ENCODE measurements at regions not wholly inside any gene's neighbourhood (a gene's known extent, or its start where the extent isn't known, plus 50 kb on each side); places are given as distances from the start of the nearest gene placed in this dataset.

DNA sequence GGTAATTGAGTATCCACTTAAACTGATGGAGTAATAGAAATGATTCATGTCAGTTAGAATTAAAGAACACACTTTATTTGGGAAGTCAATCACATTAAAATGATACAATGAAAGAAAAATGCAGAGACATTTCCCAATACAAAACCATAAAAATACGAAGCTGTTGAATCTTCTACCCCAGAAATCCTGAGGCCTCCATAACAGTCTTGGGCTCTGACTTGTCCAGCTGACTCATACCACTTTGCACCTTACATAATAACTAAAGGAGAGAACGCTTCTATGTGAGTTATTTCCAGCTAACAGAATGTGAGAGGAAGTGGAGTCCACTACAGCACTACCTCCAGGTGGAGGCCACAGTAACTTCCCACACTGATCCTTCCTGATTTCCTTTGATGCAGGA is 305.0 kb downstream of the MRPS30 start:
- TF ChIP-seq, protein P1, sequence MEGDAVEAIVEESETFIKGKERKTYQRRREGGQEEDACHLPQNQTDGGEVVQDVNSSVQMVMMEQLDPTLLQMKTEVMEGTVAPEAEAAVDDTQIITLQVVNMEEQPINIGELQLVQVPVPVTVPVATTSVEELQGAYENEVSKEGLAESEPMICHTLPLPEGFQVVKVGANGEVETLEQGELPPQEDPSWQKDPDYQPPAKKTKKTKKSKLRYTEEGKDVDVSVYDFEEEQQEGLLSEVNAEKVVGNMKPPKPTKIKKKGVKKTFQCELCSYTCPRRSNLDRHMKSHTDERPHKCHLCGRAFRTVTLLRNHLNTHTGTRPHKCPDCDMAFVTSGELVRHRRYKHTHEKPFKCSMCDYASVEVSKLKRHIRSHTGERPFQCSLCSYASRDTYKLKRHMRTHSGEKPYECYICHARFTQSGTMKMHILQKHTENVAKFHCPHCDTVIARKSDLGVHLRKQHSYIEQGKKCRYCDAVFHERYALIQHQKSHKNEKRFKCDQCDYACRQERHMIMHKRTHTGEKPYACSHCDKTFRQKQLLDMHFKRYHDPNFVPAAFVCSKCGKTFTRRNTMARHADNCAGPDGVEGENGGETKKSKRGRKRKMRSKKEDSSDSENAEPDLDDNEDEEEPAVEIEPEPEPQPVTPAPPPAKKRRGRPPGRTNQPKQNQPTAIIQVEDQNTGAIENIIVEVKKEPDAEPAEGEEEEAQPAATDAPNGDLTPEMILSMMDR (IDR thresholded peaks at IDR 0.05; ENCODE audit: low read length) = no peak
- TF ChIP-seq EZH2 (optimal IDR thresholded peaks at IDR 0.05; ENCODE audit: low read depth, low read length) = no peak
- TF ChIP-seq EZH2phosphoT487 (IDR thresholded peaks at IDR 0.05; ENCODE audit: low read length) = no peak

Data from MM.1S (cell line).